ENCODE measurements at regions not wholly inside any gene's neighbourhood (a gene's known extent, or its start where the extent isn't known, plus 50 kb on each side); places are given as distances from the start of the nearest gene placed in this dataset.

- TF ChIP-seq USF1 (CRISPR knock-in tag; IDR thresholded peaks at IDR 0.05) (no peak), ZBTB21 (CRISPR knock-in tag; IDR thresholded peaks at IDR 0.05; ENCODE audit: borderline replicate concordance) (no peak), CTCF (IDR thresholded peaks at IDR 0.05) (no peak), ZMAT4 (CRISPR knock-in tag; IDR thresholded peaks at IDR 0.05) (no peak), TEAD4 (CRISPR knock-in tag; IDR thresholded peaks at IDR 0.05) (no peak), MAX (CRISPR knock-in tag; IDR thresholded peaks at IDR 0.05) (no peak), NR2C2 (CRISPR knock-in tag; IDR thresholded peaks at IDR 0.05) (no peak), ZNF121 (CRISPR knock-in tag; IDR thresholded peaks at IDR 0.05) (no peak), HMGXB4 (CRISPR knock-in tag; IDR thresholded peaks at IDR 0.05) (no peak)
Measured at GRCh38 chr11:122310766-122311165, 194.8 kb upstream of the BLID start.

Data from WTC11 (cell line).